Mesenchymal stem cell (in vitro differentiated cells and primary cell): ENCODE measurements at regions not wholly inside any gene's neighbourhood (a gene's known extent, or its start where the extent isn't known, plus 50 kb on each side); places are given as distances from the start of the nearest gene placed in this dataset.

ENCODE experiments used
- DNase-seq: peaks from one replicate; pipeline ENCODE4 v3.0.0-alpha.2; 2013
- H2AFZ ChIP-seq: one replicate; pipeline ENCODE4 v1.6.1; 2013; ENCODE audit warnings: low read depth, mild to moderate bottlenecking, control low read depth, inconsistent platforms, low read length, moderate library complexity
- H2AK5ac ChIP-seq: 2 replicates; pipeline ENCODE4 v1.6.1; 2013; ENCODE audit warnings: low read length, moderate library complexity, mild to moderate bottlenecking, inconsistent platforms; ENCODE audit not compliant: severe bottlenecking
- H2BK120ac ChIP-seq: one replicate; pipeline ENCODE4 v1.6.1; 2013; ENCODE audit warnings: low read depth, mild to moderate bottlenecking, inconsistent platforms, low read length, moderate library complexity
- H2BK12ac ChIP-seq, 2 experiments: one replicate each; pipeline ENCODE4 v1.6.1; 2013; ENCODE audit warnings: inconsistent platforms in 2 of 2, low read length in 2 of 2, mild to moderate bottlenecking in 2 of 2, moderate library complexity in 2 of 2, control low read depth in 1 of 2
- H2BK15ac ChIP-seq: one replicate; pipeline ENCODE4 v1.6.1; 2013; ENCODE audit warnings: mild to moderate bottlenecking, low read depth, inconsistent platforms; ENCODE audit not compliant: poor library complexity, severe bottlenecking
- H2BK5ac ChIP-seq: 2 replicates; pipeline ENCODE4 v1.6.1; 2013; ENCODE audit warnings: low read depth, mild to moderate bottlenecking, low read length, control low read depth, inconsistent platforms; ENCODE audit not compliant: poor library complexity, severe bottlenecking
- H3K14ac ChIP-seq, 2 experiments: one replicate each; pipeline ENCODE4 v1.6.1; 2013; ENCODE audit warnings: inconsistent platforms in 2 of 2, low read length in 2 of 2, control low read depth in 1 of 2, mild to moderate bottlenecking in 1 of 2, moderate library complexity in 1 of 2
- H3K18ac ChIP-seq, 2 experiments: one replicate each; pipeline ENCODE4 v1.6.1; 2013; ENCODE audit warnings: inconsistent platforms in 2 of 2, low read length in 2 of 2, control low read depth in 1 of 2, low read depth in 1 of 2, mild to moderate bottlenecking in 1 of 2
- H3K23ac ChIP-seq, 2 experiments: one replicate each; pipeline ENCODE4 v1.6.1; 2013; ENCODE audit warnings: inconsistent platforms in 2 of 2, low read length in 2 of 2, mild to moderate bottlenecking in 2 of 2, moderate library complexity in 2 of 2, control low read depth in 1 of 2
- H3K27ac ChIP-seq: 2 replicates; pipeline ENCODE4 v1.5.1; 2013; ENCODE audit warnings: mild to moderate bottlenecking, moderate library complexity, low read length, control low read depth, inconsistent platforms; ENCODE audit not compliant: poor library complexity, severe bottlenecking
- H3K27me3 ChIP-seq, 2 experiments: 2 replicates each; pipeline versions ENCODE4 v1.6.1 to v1.7.0; 2013; ENCODE audit warnings: low read length in 2 of 2, mild to moderate bottlenecking in 2 of 2, moderate library complexity in 2 of 2, control low read depth in 1 of 2, inconsistent platforms in 1 of 2; ENCODE audit not compliant: control insufficient read depth in 1 of 2, insufficient read depth in 1 of 2
- H3K36me3 ChIP-seq, 2 experiments: 2 replicates each; pipeline versions ENCODE4 v1.6.1 to v1.7.0; 2013; ENCODE audit warnings: low read length in 2 of 2, control low read depth in 1 of 2, inconsistent platforms in 1 of 2, low read depth in 1 of 2, mild to moderate bottlenecking in 1 of 2; ENCODE audit not compliant: insufficient read depth in 2 of 2, control insufficient read depth in 1 of 2
- H3K4ac ChIP-seq, 2 experiments: one replicate each; pipeline ENCODE4 v1.6.1; 2013; ENCODE audit warnings: inconsistent platforms in 2 of 2, low read length in 2 of 2, mild to moderate bottlenecking in 2 of 2, moderate library complexity in 2 of 2, control low read depth in 1 of 2, low read depth in 1 of 2
- H3K4me1 ChIP-seq: 2 replicates; pipeline ENCODE4 v1.6.1; 2013; ENCODE audit warnings: low read depth, low read length, control low read depth; ENCODE audit not compliant: control insufficient read depth, insufficient read depth
- H3K4me2 ChIP-seq: 2 replicates; pipeline ENCODE4 v1.6.1; 2013; ENCODE audit warnings: low read length, mild to moderate bottlenecking, inconsistent platforms; ENCODE audit not compliant: poor library complexity, severe bottlenecking
- H3K4me3 ChIP-seq, 2 experiments: 2 replicates each; pipeline versions ENCODE4 v1.5.1 to v1.7.0; 2013; ENCODE audit warnings: low read length in 2 of 2, mild to moderate bottlenecking in 2 of 2, control low read depth in 1 of 2, low read depth in 1 of 2; ENCODE audit not compliant: insufficient read depth in 1 of 2
- H3K79me1 ChIP-seq: replicated peaks from 2 replicates; pipeline ENCODE4 v1.6.1; 2013; ENCODE audit warnings: mild to moderate bottlenecking, control low read depth, low read length, inconsistent platforms; ENCODE audit not compliant: poor library complexity, severe bottlenecking
- H3K9ac ChIP-seq: 2 replicates; pipeline ENCODE4 v1.7.0; 2013; ENCODE audit warnings: mild to moderate bottlenecking, low read length, moderate library complexity
- H3K9me3 ChIP-seq: 2 replicates; pipeline ENCODE4 v1.7.0; 2013; ENCODE audit warnings: mild to moderate bottlenecking, low read length; ENCODE audit not compliant: control insufficient read depth
- H4K8ac ChIP-seq: one replicate; pipeline ENCODE4 v1.6.1; 2013; ENCODE audit warnings: inconsistent platforms, mild to moderate bottlenecking, low read length, moderate library complexity
- H4K91ac ChIP-seq: one replicate; pipeline ENCODE4 v1.6.1; 2013; ENCODE audit warnings: mild to moderate bottlenecking, low read length, inconsistent platforms
- WGBS: methylation state at CpG from one replicate; pipeline ENCODE4 v1.1.7; 2013; ENCODE audit warnings: mixed read lengths; 5-methylcytosine and 5-hydroxymethylcytosine counted together

DNA sequence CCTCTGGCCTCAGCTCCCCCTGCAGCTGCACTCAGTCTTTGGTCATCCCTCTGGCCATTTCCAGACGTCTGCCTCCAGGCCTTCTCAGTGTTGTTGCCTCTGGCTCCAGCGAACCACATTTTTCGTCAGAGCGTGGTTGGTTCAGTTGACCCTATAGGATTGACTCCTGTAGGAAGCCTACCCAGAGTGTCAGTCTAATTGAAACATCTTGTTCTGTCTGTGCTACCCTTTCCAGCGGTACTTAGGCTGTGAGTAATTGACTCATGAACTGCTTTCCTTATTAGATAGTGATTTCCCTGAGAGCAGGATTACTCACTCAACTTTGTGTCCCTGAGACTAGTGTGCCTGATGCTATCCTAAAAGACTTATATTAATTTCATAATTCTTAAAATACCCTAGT lies 373.2 kb downstream of the ATP23 start:
- peak overlapping the region; percentile 2 for H2BK120ac ChIP-seq
- no peak overlapping the region for H2BK5ac ChIP-seq
- no peak overlapping the region for H3K23ac ChIP-seq
- peak overlapping the region in 1 of 2 experiments; percentile 5 for H3K4ac ChIP-seq
- no peak overlapping the region for H3K4me2 ChIP-seq
- H4K91ac ChIP-seq: peak overlapping the region; percentile 58
- no peaks in the 10 kb centered on the region for H3K79me1 ChIP-seq
- WGBS: 50% methylated on average over 4 of the region's 5 CpGs
- H3K18ac ChIP-seq: peak overlapping the region; percentile 44 to 58
- no peaks in the 10 kb centered on the region for H3K36me3 ChIP-seq
- H3K4me1 ChIP-seq: peaks cover 4% of the 10 kb centered on the region
- H2AFZ ChIP-seq: no peak overlapping the region
- H3K27me3 ChIP-seq: no peaks in the 10 kb centered on the region
- H4K8ac ChIP-seq: peak overlapping the region; percentile 5
- peak; percentile 90 for DNase-seq
- peak overlapping the region; percentile 0 for H2AK5ac ChIP-seq
- H3K27ac ChIP-seq: no peak overlapping the region
- H2BK12ac ChIP-seq: peak overlapping the region; percentile 47 to 79
- no peak overlapping the region for H3K14ac ChIP-seq
- H2BK15ac ChIP-seq: no peak overlapping the region
- H3K4me3 ChIP-seq: no peak overlapping the region
- H3K9ac ChIP-seq: no peak overlapping the region
- no peaks in the 10 kb centered on the region for H3K9me3 ChIP-seq

DNA sequence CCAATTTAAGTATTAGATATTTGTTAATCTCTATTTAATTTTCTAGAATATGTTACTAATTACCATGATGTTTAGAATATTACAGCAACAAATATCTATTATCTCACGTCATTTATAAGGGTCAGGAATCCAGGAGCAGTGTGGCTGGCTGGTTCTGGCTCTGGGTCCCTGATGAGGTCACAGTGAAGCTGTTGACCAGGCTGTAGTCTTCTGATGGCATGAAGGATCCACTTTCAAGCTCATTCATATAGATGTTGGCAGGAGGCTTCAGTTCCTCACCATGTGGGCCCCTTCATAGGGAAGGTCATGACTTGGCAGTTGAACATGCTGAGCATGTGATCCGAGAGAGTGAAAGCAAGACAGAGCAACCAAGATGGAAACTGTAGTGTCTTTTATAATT lies 375.6 kb downstream of the ATP23 start:
- H3K4me2 ChIP-seq: no peak overlapping the region

DNA sequence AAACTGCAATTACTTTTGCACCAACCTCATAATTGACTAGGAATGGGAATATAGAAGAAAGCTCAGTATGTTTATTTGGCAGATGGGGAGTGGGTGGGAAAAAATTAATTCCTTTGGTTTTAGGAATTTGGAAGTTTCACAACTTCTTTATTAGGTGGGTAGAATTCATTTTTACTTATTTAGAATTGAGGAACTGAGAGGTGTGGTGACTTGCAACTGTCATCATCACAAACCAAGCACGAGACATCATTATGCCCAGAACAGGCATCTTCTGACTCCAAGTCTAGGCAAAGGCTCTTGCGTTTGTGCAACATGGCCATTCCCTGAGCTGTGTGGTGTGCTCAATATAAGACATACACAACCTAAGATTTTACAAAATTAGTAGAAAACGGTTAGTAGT lies 380.0 kb downstream of the ATP23 start:
- H3K4me1 ChIP-seq: no peaks in the 10 kb centered on the region
- no peak overlapping the region for H3K14ac ChIP-seq
- no peak overlapping the region for H3K4me3 ChIP-seq
- no peaks in the 10 kb centered on the region for H3K9me3 ChIP-seq
- H3K4me2 ChIP-seq: no peak overlapping the region
- H3K36me3 ChIP-seq: no peaks in the 10 kb centered on the region
- H2BK12ac ChIP-seq: no peak overlapping the region
- no peak overlapping the region for H2AK5ac ChIP-seq
- H2BK120ac ChIP-seq: no peak overlapping the region
- DNase-seq: no peak
- H3K9ac ChIP-seq: no peak overlapping the region
- WGBS: 100% methylated on average over 1 of the region's 3 CpGs
- no peak overlapping the region for H3K27ac ChIP-seq
- H4K91ac ChIP-seq: no peak overlapping the region
- no peak overlapping the region for H2BK5ac ChIP-seq
- H3K18ac ChIP-seq: no peak overlapping the region
- no peak overlapping the region for H3K23ac ChIP-seq
- no peak overlapping the region for H2AFZ ChIP-seq
- H2BK15ac ChIP-seq: no peak overlapping the region
- H3K79me1 ChIP-seq: no peaks in the 10 kb centered on the region
- no peaks in the 10 kb centered on the region for H3K27me3 ChIP-seq
- no peak overlapping the region for H3K4ac ChIP-seq
- H4K8ac ChIP-seq: no peak overlapping the region

More for the DNA sequence above, 375.6 kb downstream of the ATP23 start:
- Histone ChIP-seq H3K4me3 (no peak overlapping the region), H4K8ac (no peak overlapping the region), H2AFZ (no peak overlapping the region), H3K27ac (no peak overlapping the region), H3K9me3 (no peaks in the 10 kb centered on the region), H3K36me3 (no peaks in the 10 kb centered on the region), H3K4me1 (peaks cover 3% of the 10 kb centered on the region), H3K23ac (no peak overlapping the region), H3K79me1 (no peaks in the 10 kb centered on the region), H4K91ac (no peak overlapping the region), H2AK5ac (no peak overlapping the region), H3K27me3 (no peaks in the 10 kb centered on the region), H2BK12ac (no peak overlapping the region), H2BK5ac (no peak overlapping the region), H2BK15ac (no peak overlapping the region), H3K4ac (no peak overlapping the region), H3K14ac (no peak overlapping the region), H3K18ac (peak overlapping the region in 1 of 2 experiments; percentile 19), H2BK120ac (no peak overlapping the region), H3K9ac (no peak overlapping the region)
- 90% methylated on average over 1 of the region's 2 CpGs for WGBS
- no peak for DNase-seq

DNA sequence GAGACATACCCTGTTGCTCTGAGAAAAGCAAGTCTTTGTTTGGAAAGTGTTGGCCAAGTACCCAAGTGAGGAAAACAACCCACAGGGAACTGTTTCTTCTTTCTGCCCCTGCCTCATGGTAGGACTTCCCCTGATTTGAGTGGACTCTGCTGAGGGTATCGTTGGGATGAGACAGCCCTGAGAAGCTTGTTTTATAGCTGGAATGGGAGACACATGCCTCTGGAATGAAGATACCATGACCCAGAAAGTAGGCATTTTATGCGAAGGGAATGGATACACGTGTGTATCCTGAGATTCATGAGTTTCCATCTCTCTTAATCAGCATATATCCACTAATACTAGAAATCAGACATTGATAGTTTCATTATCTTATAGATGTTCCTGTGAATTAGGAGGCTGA lies 382.3 kb downstream of the ATP23 start:
- Histone ChIP-seq H3K23ac (no peak overlapping the region), H3K4me3 (no peak overlapping the region), H3K27me3 (no peaks in the 10 kb centered on the region)

More for the DNA sequence above, 382.3 kb downstream of the ATP23 start:
- Histone ChIP-seq H2AFZ (no peak overlapping the region), H4K8ac (no peak overlapping the region), H3K4me1 (no peaks in the 10 kb centered on the region), H3K27ac (no peak overlapping the region), H2BK5ac (no peak overlapping the region), H3K18ac (no peak overlapping the region), H3K4ac (no peak overlapping the region), H2BK12ac (no peak overlapping the region), H4K91ac (no peak overlapping the region), H3K4me2 (no peak overlapping the region), H3K9me3 (no peaks in the 10 kb centered on the region), H3K14ac (no peak overlapping the region), H2BK120ac (no peak overlapping the region), H3K9ac (no peak overlapping the region), H3K36me3 (no peaks in the 10 kb centered on the region), H2BK15ac (no peak overlapping the region), H2AK5ac (no peak overlapping the region), H3K79me1 (no peaks in the 10 kb centered on the region)
- 100% methylated on average over 1 of the region's 3 CpGs for WGBS
- DNase-seq: no peak
